ENCODE measurements at regions not wholly inside any gene's neighbourhood (a gene's known extent, or its start where the extent isn't known, plus 50 kb on each side); places are given as distances from the start of the nearest gene placed in this dataset.

GRCh38 chr4:22876270-22876669, 183.5 kb downstream of the GBA3 start:
- no peak overlapping the region for H2AFZ ChIP-seq (ENCODE audit: insufficient read depth, low read depth, low read length, poor library complexity, severe bottlenecking)
- DNase-seq (no peak), ATAC-seq (ENCODE audit: low read depth) (no peak)
- H3K4me2 ChIP-seq (replicated peaks; ENCODE audit: low read depth, low read length, poor library complexity, severe bottlenecking), result no peak overlapping the region
- no peak overlapping the region for H3K4me3 ChIP-seq (ENCODE audit: control extremely low read depth in 1 of 5, extremely low read depth in 1 of 5, insufficient read depth in 1 of 5, low read depth in 2 of 5, low read length in 4 of 5)
- H4K20me1 ChIP-seq (ENCODE audit: control insufficient read depth, insufficient read depth, low read length, poor library complexity, severe bottlenecking), result no peaks in the 10 kb centered on the region
- H3K4me1 ChIP-seq (ENCODE audit: control insufficient read depth in 2 of 2, insufficient read depth in 2 of 2, low read length in 2 of 2), result no peaks in the 10 kb centered on the region
- intact Hi-C loops (cut with micrococcal nuclease), result no loop called here
- POLR2A ChIA-PET, result no interaction called here
- no peaks in the 10 kb centered on the region for H3K4me1 Mint-ChIP-seq
- H3K27me3 ChIP-seq (replicated peaks in 1 of 4; ENCODE audit: control extremely low read depth in 1 of 4, control insufficient read depth in 3 of 4, insufficient read depth in 4 of 4, low read length in 3 of 4), result no peaks in the 10 kb centered on the region
- 93% methylated on average over 2 of the region's 2 CpGs for WGBS (ENCODE audit: insufficient coverage)
- H3K27me3 Mint-ChIP-seq, result no peaks in the 10 kb centered on the region
- H3K9ac ChIP-seq (ENCODE audit: low read length), result no peak overlapping the region
- no peaks in the 10 kb centered on the region for H3K36me3 ChIP-seq (replicated peaks in 1 of 2; ENCODE audit: control extremely low read depth in 1 of 2, control insufficient read depth in 1 of 2, extremely low read depth in 1 of 2, insufficient read depth in 2 of 2, low read length in 1 of 2)
- no peak overlapping the region for H3K27ac Mint-ChIP-seq
- no peaks in the 10 kb centered on the region for H3K79me2 ChIP-seq (ENCODE audit: control insufficient read depth, insufficient read depth, low read length)
- H3K9me3 ChIP-seq (ENCODE audit: control extremely low read depth in 1 of 3, control insufficient read depth in 2 of 3, insufficient read depth in 1 of 3, low read length in 2 of 3), result no peaks in the 10 kb centered on the region
- TF ChIP-seq CTCF (IDR thresholded peaks at IDR 0.05) (no peak), EZH2 (IDR thresholded peaks at IDR 0.05; ENCODE audit: borderline replicate concordance, insufficient read depth, low read depth, low read length, poor library complexity, severe bottlenecking) (no peak)
- H3K4me3 Mint-ChIP-seq, result no peak overlapping the region
- CTCF ChIA-PET, result interaction anchor here (1.3 kb wide), 1 partner anchor 21 kb away, joined by 3 read pairs; no protein-coding TSS in a partner anchor
- no peak overlapping the region for H3K27ac ChIP-seq (ENCODE audit: low read length in 2 of 2)
- no peaks in the 10 kb centered on the region for H3K9me3 Mint-ChIP-seq (ENCODE audit: insufficient read depth)

DNA sequence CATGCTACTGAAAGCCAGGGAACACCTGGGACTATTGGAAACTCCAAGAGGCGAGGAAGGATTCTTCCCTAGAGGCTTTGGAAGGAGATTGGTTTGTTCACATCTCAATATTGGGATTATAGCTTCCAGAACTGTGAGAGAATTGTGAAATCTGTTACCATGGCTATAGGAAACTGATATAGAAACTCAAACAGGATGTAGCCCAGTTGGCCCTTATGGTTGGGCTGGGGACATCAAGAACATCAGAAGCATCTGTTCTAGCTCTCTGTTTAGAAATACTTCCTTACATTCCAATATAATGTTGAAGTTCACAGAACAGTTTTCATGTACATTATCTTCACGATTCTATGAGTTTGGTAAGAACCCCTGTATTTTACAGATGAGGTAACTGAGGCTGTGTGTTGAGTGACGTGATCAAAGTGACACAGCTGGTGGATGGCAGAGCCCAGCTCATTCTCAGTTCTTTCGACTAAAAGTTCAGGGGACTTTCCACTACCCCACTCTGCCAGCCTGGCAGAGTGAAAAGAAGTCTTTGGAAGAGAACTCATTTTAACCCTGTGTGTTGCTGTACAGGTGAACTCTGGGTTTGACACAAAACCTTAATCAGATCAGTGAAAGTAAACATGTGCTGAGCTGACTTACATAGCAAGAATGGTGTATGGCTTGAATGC, 183.0 kb downstream of the GBA3 start:
- no peaks in the 10 kb centered on the region for H4K20me1 ChIP-seq (ENCODE audit: control insufficient read depth, insufficient read depth, low read length, poor library complexity, severe bottlenecking)
- no peak overlapping the region for H3K9ac ChIP-seq (ENCODE audit: low read length)
- DNase-seq, result no peak
- no peaks in the 10 kb centered on the region for H3K4me1 ChIP-seq (ENCODE audit: control insufficient read depth in 2 of 2, insufficient read depth in 2 of 2, low read length in 2 of 2)
- no CpG with 5 or more reads among the region's 4 CpGs for WGBS (ENCODE audit: insufficient coverage)
- H3K27me3 ChIP-seq (replicated peaks in 1 of 4; ENCODE audit: control extremely low read depth in 1 of 4, control insufficient read depth in 3 of 4, insufficient read depth in 4 of 4, low read length in 3 of 4), result no peaks in the 10 kb centered on the region
- no peak overlapping the region for H3K27ac ChIP-seq (ENCODE audit: low read length in 2 of 2)
- H3K27me3 Mint-ChIP-seq, result no peaks in the 10 kb centered on the region
- H3K4me3 ChIP-seq (ENCODE audit: control extremely low read depth in 1 of 5, extremely low read depth in 1 of 5, insufficient read depth in 1 of 5, low read depth in 2 of 5, low read length in 4 of 5), result no peak overlapping the region
- H3K4me2 ChIP-seq (replicated peaks; ENCODE audit: low read depth, low read length, poor library complexity, severe bottlenecking), result no peak overlapping the region
- ChIA-PET POLR2A (no interaction called here), CTCF (interaction anchor here (1.3 kb wide), 1 partner anchor 22 kb away, joined by 3 read pairs; no protein-coding TSS in a partner anchor)
- no peaks in the 10 kb centered on the region for H3K9me3 ChIP-seq (ENCODE audit: control extremely low read depth in 1 of 3, control insufficient read depth in 2 of 3, insufficient read depth in 1 of 3, low read length in 2 of 3)
- no peaks in the 10 kb centered on the region for H3K79me2 ChIP-seq (ENCODE audit: control insufficient read depth, insufficient read depth, low read length)
- H3K4me1 Mint-ChIP-seq, result no peaks in the 10 kb centered on the region
- TF ChIP-seq EZH2 (IDR thresholded peaks at IDR 0.05; ENCODE audit: borderline replicate concordance, insufficient read depth, low read depth, low read length, poor library complexity, severe bottlenecking), result no peak
- TF ChIP-seq CTCF (IDR thresholded peaks at IDR 0.05), result no peak
- no peaks in the 10 kb centered on the region for H3K36me3 ChIP-seq (replicated peaks in 1 of 2; ENCODE audit: control extremely low read depth in 1 of 2, control insufficient read depth in 1 of 2, extremely low read depth in 1 of 2, insufficient read depth in 2 of 2, low read length in 1 of 2)
- no peaks in the 10 kb centered on the region for H3K9me3 Mint-ChIP-seq (ENCODE audit: insufficient read depth)
- H3K4me3 Mint-ChIP-seq, result no peak overlapping the region
- no peak overlapping the region for H2AFZ ChIP-seq (ENCODE audit: insufficient read depth, low read depth, low read length, poor library complexity, severe bottlenecking)
- no peak overlapping the region for H3K27ac Mint-ChIP-seq
- intact Hi-C loops (cut with micrococcal nuclease), result no loop called here
- no peak for ATAC-seq (ENCODE audit: low read depth)
